WTC11 (cell line): ENCODE measurements at regions not wholly inside any gene's neighbourhood (a gene's known extent, or its start where the extent isn't known, plus 50 kb on each side); places are given as distances from the start of the nearest gene placed in this dataset.

Experiments
- ATAC-seq: fragments of 200-7000 bp; cut with Tn5 transposase; 2 replicates; pipeline ENCODE4 v1.10.0; 2021; ENCODE audit warnings: mild to moderate bottlenecking, moderate library complexity
- CTCF ChIA-PET: fragments of 300-600 bp; sonication (Branson Sonifier 250); formaldehyde crosslinking; loops from one replicate; lab custom pipeline; 2021; ENCODE audit warnings: antibody characterized with exemption; lab: Charles Lee
- POLR2A ChIA-PET: fragments of 350-600 bp; sonication (Branson Sonifier 250); formaldehyde crosslinking; loops from one replicate; lab custom pipeline; 2021; ENCODE audit warnings: antibody characterized with exemption; lab: Charles Lee
- DNase-seq: peaks from one replicate; pipeline ENCODE4 v3.0.0; 2021; ENCODE audit warnings: low spot score
- H3K27ac Mint-ChIP-seq: 2 replicates; pipeline ENCODE4 v1.8.0; 2021; ENCODE audit warnings: mixed read lengths
- H3K27me3 Mint-ChIP-seq: 2 replicates; pipeline ENCODE4 v1.8.0; 2021; ENCODE audit warnings: low read depth, mild to moderate bottlenecking, moderate library complexity, mixed read lengths
- H3K36me3 Mint-ChIP-seq: 2 replicates; pipeline ENCODE4 v1.8.0; 2021; ENCODE audit warnings: mixed read lengths
- H3K4me1 Mint-ChIP-seq: 2 replicates; pipeline ENCODE4 v1.8.0; 2022; ENCODE audit warnings: mixed read lengths
- H3K4me3 Mint-ChIP-seq: 2 replicates; pipeline ENCODE4 v1.8.0; 2021; ENCODE audit warnings: mild to moderate bottlenecking, moderate library complexity, mixed read lengths
- H3K9me3 Mint-ChIP-seq: 2 replicates; pipeline ENCODE4 v1.8.0; 2021; ENCODE audit warnings: mixed read lengths
- AR ChIP-seq: fragments of 250-450 bp; sonication (Bioruptor Pico); IDR thresholded peaks from 2 replicates; pipeline ENCODE4 v1.9.0; 2021; ENCODE audit warnings: mild to moderate bottlenecking
- ARID4B ChIP-seq: sonication (generic); formaldehyde crosslinking; IDR thresholded peaks from 2 replicates; pipeline ENCODE4 v1.8.0; 2023; ENCODE audit warnings: missing genetic modification reagents, mild to moderate bottlenecking, borderline replicate concordance
- CREB1 ChIP-seq: sonication (generic); formaldehyde crosslinking; IDR thresholded peaks from 2 replicates; pipeline ENCODE4 v1.8.0; 2023; ENCODE audit warnings: mild to moderate bottlenecking, missing genetic modification reagents
- E2F4 ChIP-seq: sonication (generic); formaldehyde crosslinking; IDR thresholded peaks from 2 replicates; pipeline ENCODE4 v1.8.1; 2022; ENCODE audit warnings: low read depth, mild to moderate bottlenecking, moderate library complexity, missing genetic modification reagents, borderline replicate concordance
- EMX1 ChIP-seq: fragments of 250-450 bp; sonication (Bioruptor Pico); IDR thresholded peaks from 2 replicates; pipeline ENCODE4 v1.8.0; 2021; ENCODE audit warnings: mild to moderate bottlenecking
- FOXK1 ChIP-seq: sonication (generic); formaldehyde crosslinking; IDR thresholded peaks from 2 replicates; pipeline ENCODE4 v1.8.0; 2022; ENCODE audit warnings: mild to moderate bottlenecking, moderate library complexity, missing genetic modification reagents
- HMGXB4 ChIP-seq: sonication (generic); formaldehyde crosslinking; IDR thresholded peaks from 2 replicates; pipeline ENCODE4 v1.8.1; 2023; ENCODE audit warnings: mild to moderate bottlenecking, moderate library complexity, missing genetic modification reagents
- IRF2 ChIP-seq: sonication (generic); formaldehyde crosslinking; IDR thresholded peaks from 2 replicates; pipeline ENCODE4 v1.8.0; 2022; ENCODE audit warnings: low read depth, missing genetic modification reagents, borderline replicate concordance
- JAZF1 ChIP-seq: fragments of 250-450 bp; sonication (Bioruptor Pico); IDR thresholded peaks from 2 replicates; pipeline ENCODE4 v1.9.0; 2021; ENCODE audit warnings: moderate library complexity, mild to moderate bottlenecking, inconsistent platforms
- PREB ChIP-seq: sonication (generic); formaldehyde crosslinking; IDR thresholded peaks from 2 replicates; pipeline ENCODE4 v1.8.1; 2022; ENCODE audit warnings: mild to moderate bottlenecking, missing genetic modification reagents, moderate library complexity, borderline replicate concordance
- RORB ChIP-seq: fragments of 250-450 bp; sonication (Bioruptor Pico); IDR thresholded peaks from 2 replicates; pipeline ENCODE4 v1.9.0; 2021; ENCODE audit warnings: mild to moderate bottlenecking
- USF2 ChIP-seq: sonication (generic); formaldehyde crosslinking; IDR thresholded peaks from 2 replicates; pipeline ENCODE4 v1.8.1; 2023; ENCODE audit warnings: mild to moderate bottlenecking, missing genetic modification reagents, moderate library complexity
- ZNF138 ChIP-seq: sonication (generic); formaldehyde crosslinking; conservative IDR thresholded peaks from 2 replicates; pipeline ENCODE4 v1.8.1; 2022; ENCODE audit warnings: mild to moderate bottlenecking, moderate library complexity, missing genetic modification reagents
- ZNF263 ChIP-seq: sonication (generic); formaldehyde crosslinking; IDR thresholded peaks from 2 replicates; pipeline ENCODE4 v1.8.1; 2022; ENCODE audit warnings: low read depth, mild to moderate bottlenecking, moderate library complexity, missing genetic modification reagents
- ZNF396 ChIP-seq: fragments of 250-450 bp; sonication (Bioruptor Pico); IDR thresholded peaks from 2 replicates; pipeline ENCODE4 v1.8.0; 2021; ENCODE audit warnings: mild to moderate bottlenecking, moderate library complexity, borderline replicate concordance
- ZNF423 ChIP-seq: fragments of 250-450 bp; sonication (Bioruptor Pico); IDR thresholded peaks from 2 replicates; pipeline ENCODE4 v2.1.2; 2022; ENCODE audit warnings: mild to moderate bottlenecking, moderate library complexity

GRCh38 chr5:72600391-72600981 is 93.3 kb upstream of the ZNF366 start:
- Mint-ChIP-seq H3K4me1 (peaks cover 13% of the 10 kb centered on the region), H3K9me3 (peaks cover 15% of the 10 kb centered on the region)

GRCh38 chr5:72599519-72600370 is 92.5 kb upstream of the ZNF366 start:
- Mint-ChIP-seq H3K36me3 (peaks cover 8% of the 10 kb centered on the region), H3K27ac (no peak overlapping the region), H3K27me3 (no peaks in the 10 kb centered on the region), H3K9me3 (peaks cover 15% of the 10 kb centered on the region), H3K4me1 (peaks cover 13% of the 10 kb centered on the region), H3K4me3 (no peak overlapping the region)
- ChIA-PET CTCF (no interaction called here), POLR2A (no interaction called here)
- DNase-seq (no peak), ATAC-seq (no peak)
- no peak for TF ChIP-seq FOXK1 (CRISPR knock-in tag)
- no peak for TF ChIP-seq ZNF263 (CRISPR knock-in tag)
- no peak for TF ChIP-seq ZNF138 (CRISPR knock-in tag)
- TF ChIP-seq AR (CRISPR knock-in tag) = no peak
- no peak for TF ChIP-seq USF2 (CRISPR knock-in tag)
- no peak for TF ChIP-seq EMX1
- no peak for TF ChIP-seq IRF2 (CRISPR knock-in tag)
- no peak for TF ChIP-seq HMGXB4 (CRISPR knock-in tag)

More at GRCh38 chr5:72600391-72600981, 93.3 kb upstream of the ZNF366 start:
- Mint-ChIP-seq H3K27ac (no peak overlapping the region), H3K36me3 (peaks cover 8% of the 10 kb centered on the region), H3K4me3 (no peak overlapping the region), H3K27me3 (no peaks in the 10 kb centered on the region)
- CTCF ChIA-PET = no interaction called here
- POLR2A ChIA-PET = no interaction called here
- TF ChIP-seq ZNF396 (CRISPR knock-in tag) = no peak
- no peak for TF ChIP-seq ARID4B (CRISPR knock-in tag)
- TF ChIP-seq ZNF423 (CRISPR knock-in tag) = no peak
- no peak for TF ChIP-seq RORB (CRISPR knock-in tag)
- TF ChIP-seq PREB (CRISPR knock-in tag) = no peak
- TF ChIP-seq E2F4 (CRISPR knock-in tag) = no peak
- TF ChIP-seq JAZF1 (CRISPR knock-in tag) = no peak
- no peak for TF ChIP-seq CREB1 (CRISPR knock-in tag)
- ATAC-seq (no peak), DNase-seq (no peak)
